ENCODE measurements at regions not wholly inside any gene's neighbourhood (a gene's known extent, or its start where the extent isn't known, plus 50 kb on each side); places are given as distances from the start of the nearest gene placed in this dataset.
"Not testable (repeated sequence)": the region's sequence is repeated elsewhere in the genome, so short reads cannot be mapped to it uniquely, and the experiment has no call there.

DNA sequence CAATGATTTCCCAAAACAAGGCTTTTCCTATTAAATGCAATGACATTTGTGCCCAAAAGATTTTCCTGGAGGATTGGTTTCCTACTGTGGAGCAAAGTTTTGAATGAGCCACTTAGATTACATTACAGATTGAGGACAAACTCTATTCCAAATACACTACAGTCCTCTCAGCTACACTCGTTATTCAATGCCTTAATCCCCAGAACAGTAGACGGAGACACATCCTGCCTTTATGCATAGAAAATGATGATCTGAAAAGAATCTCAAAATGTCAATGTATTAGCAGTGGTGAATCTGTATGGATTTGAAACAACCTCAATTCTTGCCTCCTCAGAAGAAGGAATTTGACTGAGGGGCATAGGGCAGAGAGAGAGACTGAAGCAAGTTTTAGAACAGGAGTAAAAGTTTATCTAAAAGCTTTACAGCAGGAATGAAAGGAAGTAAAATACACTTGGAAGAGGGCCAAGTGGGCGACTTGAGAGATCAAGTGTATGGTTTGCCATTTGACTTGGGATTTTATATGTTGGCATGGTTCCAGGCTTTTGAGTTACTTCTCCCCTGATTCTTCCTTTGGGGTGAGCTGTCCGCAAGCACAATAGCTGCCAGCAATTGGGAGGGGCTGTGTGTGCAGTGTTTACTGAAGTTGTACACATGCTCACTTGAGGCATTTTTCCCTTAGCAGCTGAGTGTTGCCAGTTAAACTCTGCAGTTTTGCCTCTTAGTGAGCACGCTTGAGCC lies 891.9 kb upstream of the MBL2 start:
- DNase-seq (ENCODE audit: low read depth), result no peak

DNA sequence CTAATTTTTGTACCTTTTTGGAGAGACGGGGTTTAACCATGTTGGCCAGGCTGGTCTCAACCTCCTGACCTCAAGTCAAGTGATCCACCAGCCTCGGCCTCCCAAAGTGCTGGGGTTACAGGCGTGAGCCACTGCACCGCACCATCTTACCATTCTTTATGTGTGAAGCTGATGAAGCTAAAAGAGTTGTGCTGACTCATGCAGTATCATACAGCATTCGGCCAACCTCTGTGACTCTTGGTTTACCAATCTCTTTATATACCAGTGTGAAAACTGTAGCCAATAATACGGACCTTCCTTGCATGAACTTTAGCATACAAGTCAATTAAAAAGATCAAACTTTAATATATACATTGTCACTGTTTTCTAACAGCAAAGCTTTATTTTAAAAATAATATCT lies 878.2 kb upstream of the MBL2 start:
- DNase-seq (ENCODE audit: low read depth), result no peak

DNA sequence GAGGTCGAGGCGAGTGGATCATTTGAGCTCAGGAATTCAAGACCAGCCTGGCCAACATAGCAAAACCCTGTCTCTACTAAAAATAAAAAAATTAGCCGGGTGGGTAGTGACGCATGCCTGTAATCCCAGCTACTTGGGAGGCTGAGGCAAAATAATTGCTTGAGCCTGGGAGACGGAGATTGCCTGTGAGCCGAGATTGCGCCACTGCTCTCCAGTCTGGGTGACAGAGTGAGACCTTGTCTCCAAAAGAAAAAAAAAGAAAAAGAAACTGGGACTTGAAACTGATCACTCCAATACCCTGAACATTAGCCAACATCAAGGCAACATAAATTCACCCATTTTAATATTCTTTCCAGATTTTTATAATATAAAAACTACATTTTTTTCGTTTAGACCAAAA lies 874.6 kb upstream of the MBL2 start:
- not testable (repeated sequence) for DNase-seq (ENCODE audit: low read depth)

DNA sequence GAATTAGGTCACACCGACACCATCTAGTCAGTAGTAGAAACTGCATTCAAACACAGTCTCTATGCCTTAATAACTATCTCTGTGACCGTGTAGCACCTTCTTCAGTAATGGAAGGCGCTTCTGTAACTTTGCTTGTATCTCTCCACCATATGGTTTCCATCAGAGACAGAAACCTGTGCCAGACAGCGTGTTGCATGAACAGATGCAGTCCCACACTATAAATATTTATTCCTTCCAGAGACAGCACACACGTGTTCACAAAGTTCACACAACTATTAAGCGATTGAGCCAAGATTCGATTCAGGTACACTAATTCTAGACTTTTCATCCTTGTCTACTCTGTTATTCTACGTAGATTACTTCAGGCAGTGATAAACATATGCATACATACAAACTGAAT lies 873.9 kb upstream of the MBL2 start:
- no peak for DNase-seq (ENCODE audit: low read depth)

GRCh38 chr10:53645951-53646350 lies 873.4 kb upstream of the MBL2 start:
- DNase-seq (ENCODE audit: low read depth), result no peak

DNA sequence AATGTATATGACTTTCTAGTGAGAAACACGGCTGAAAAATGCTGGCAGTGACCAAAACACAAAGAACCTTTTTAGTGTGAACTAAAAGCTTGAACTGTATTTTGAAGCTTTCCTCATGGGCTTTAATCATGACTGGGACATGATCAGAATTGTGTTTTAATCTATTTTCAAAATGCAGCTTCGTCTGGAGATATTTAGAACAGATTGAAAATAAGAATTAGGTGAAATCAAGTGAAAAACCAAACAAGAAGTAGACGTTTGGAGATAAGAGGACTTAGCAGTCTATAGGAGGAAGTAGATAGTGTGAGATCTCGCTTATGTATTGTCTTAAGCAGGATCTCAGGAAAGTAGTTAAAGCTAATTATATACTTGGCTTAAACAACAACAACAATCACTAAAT lies 865.4 kb upstream of the MBL2 start:
- no peak for DNase-seq (ENCODE audit: low read depth)

GRCh38 chr10:53624722-53625121 lies 852.1 kb upstream of the MBL2 start:
- no peak for DNase-seq (ENCODE audit: low read depth)

DNA sequence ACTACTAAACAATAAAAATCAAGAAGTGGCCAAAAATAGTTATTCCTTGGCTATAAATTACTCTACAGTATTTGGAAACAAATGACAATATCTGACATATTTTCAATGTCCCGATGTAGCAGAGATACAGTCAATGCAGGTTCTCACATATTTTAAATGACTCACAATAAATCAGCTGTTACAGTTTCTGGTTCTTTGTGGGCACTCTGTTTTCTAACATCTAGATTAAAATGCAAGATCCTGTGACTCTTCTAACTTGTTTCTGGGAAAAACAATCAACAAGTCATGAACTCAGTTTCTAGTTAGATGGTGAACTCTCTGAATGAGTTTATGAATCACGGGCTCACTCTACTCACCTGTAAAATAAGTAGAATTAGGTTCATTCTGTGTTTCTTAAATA lies 849.6 kb upstream of the MBL2 start:
- DNase-seq (ENCODE audit: low read depth), result no peak

- DNase-seq (ENCODE audit: low read depth), result no peak
Observed at GRCh38 chr10:53619671-53620070, 847.1 kb upstream of the MBL2 start.

DNA sequence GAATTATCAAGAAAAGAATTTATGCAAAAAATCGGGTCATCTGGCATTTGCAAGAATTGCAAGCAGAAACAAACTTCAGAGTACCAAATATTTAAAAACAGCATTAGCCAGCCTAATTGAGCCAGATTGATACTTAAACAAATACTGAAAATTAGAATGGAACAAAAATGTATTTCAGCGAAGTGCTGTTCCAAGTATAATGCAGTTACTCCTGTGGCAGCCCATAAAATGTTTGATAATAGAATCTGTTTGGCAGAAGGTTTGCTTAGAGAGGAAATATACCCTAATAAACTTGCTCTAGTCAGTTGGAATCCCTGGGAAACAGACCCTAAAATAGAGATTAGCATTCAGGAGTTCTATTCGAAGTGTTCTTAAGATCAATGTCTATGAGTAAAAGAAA lies 835.1 kb upstream of the MBL2 start:
- no peak for DNase-seq (ENCODE audit: low read depth)

- DNase-seq (ENCODE audit: low read depth), result no peak
Observed at GRCh38 chr10:53606981-53607380, 834.4 kb upstream of the MBL2 start.

GRCh38 chr10:53601260-53601875 lies 828.8 kb upstream of the MBL2 start:
- DNase-seq (ENCODE audit: low read depth), result peak; percentile 22

DNA sequence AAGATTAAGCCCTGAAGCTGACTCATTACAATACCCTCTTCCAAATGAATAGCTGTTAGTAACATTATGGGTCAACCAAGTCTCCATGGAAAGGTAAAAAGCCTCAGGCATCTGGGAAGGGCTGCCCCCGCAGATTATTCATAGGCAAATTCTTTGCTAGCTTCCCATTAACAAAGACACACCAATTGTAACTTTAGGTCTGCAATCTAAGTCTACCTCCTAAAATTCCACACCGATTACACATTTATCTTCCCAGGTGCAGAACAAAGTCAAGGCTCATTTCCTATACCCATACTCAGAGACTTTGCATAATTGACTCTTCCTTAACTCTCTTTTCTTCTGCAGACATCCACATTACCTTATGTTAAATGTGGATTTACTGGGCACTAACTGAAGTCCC lies 826.3 kb upstream of the MBL2 start:
- DNase-seq (ENCODE audit: low read depth), result no peak

DNA sequence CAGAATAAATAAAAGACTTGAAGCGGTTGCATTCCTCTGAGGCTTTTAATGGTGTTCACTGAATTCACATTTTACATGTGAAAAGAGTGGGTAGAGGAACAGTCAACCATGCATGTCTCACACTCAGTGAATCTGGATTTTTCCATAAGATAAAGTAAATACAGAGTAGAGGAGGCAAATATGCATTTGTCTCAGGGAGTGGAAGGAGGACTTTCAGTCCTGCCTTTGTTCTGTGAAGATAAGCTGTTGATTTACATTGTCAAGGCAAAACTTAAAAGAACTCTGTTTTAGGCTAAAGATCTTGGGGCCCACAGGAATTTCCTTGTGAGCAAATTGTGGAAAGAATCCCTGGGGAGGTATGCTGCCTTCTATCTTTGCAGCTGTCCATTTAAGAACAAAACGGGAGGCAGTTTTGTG lies 825.3 kb upstream of the MBL2 start:
- DNase-seq (ENCODE audit: low read depth), result peak; percentile 3

DNA sequence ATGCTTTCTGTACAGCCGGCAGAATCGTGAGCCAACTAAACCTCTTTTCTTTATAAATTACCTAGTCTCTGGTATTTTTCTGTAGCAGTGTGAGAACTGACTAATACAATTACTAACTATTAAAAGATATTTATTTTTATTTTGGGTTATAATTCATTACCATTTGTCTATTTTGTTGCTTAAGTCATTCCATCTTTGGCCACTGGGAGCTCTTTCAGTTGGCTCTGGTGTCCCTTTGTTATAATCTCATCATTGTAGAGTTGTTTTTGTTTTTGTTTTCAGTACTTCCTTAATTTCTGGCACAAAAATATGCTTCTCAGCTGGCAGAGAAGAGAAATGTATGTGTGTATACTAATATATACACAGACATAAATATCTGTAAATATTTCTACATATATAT lies 807.9 kb upstream of the MBL2 start:
- DNase-seq (ENCODE audit: low read depth), result no peak

GRCh38 chr10:53579773-53580172 lies 807.2 kb upstream of the MBL2 start:
- no peak for DNase-seq (ENCODE audit: low read depth)

DNA sequence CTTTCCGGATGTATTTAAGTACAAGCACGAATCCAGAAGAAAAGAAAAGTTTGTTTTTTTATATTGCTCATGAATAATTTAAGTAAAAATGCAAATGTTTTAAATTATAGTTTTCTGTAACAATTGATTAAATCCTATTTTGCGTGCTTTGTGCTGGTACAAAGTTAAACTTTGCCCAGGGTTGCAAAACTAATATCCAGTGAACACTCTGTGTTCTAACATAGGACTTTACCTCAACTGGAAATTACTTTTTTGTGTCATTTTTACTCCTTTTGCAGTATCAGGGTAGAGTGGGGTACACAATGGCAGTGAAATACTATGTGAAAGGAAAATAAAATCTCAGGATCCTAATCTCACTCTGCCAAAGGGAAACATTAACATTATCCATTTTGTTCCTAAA lies 801.4 kb upstream of the MBL2 start:
- DNase-seq (ENCODE audit: low read depth), result no peak

- DNase-seq (ENCODE audit: low read depth), result no peak
Observed at GRCh38 chr10:53573498-53573897, 800.9 kb upstream of the MBL2 start.

- no peak for DNase-seq (ENCODE audit: low read depth)
Observed at GRCh38 chr10:53572799-53573198, 800.2 kb upstream of the MBL2 start.

- DNase-seq (ENCODE audit: low read depth), result no peak
Observed at GRCh38 chr10:53570221-53570620, 797.6 kb upstream of the MBL2 start.

DNA sequence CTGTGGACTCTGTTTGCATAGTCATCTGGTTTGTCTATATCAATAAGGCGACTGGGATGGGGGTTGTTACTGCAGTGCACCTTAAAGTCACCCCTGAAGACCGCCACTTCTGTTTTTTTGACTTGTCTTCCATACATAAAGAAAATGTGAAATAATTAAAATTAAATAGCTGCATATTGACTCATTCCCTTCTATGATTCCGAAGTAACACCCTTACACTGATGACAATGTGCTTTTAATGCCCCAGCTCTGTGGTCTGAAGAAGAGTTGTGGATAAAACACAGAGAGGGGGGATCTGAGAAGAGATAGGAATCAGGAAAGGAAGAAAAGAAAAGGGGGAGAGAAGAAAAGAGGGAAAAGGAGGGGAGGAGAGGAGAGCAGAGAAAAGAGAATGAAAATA lies 796.9 kb upstream of the MBL2 start:
- DNase-seq (ENCODE audit: low read depth), result no peak

- no peak for DNase-seq (ENCODE audit: low read depth)
Observed at GRCh38 chr10:53548664-53549063, 776.1 kb upstream of the MBL2 start.

DNA sequence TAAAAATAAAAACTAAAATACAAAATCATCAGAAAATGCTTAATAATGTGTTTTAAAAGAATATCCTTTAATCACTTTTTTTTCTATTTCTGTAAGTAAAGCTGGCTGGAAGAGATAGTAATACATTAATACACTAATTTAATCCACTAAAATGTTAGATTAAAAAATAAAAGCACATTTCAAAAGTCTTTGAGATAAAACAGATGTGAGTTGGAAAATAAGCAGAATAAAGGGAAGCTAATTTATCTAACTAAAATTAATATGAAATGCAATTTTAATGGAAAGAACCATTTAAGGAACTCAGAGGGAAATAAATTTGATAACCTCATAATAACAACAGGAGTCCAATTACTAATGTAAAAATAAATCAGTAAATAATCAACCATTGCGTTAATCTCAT lies 774.8 kb upstream of the MBL2 start:
- DNase-seq (ENCODE audit: low read depth), result no peak
